ENCODE measurements at regions not wholly inside any gene's neighbourhood (a gene's known extent, or its start where the extent isn't known, plus 50 kb on each side); places are given as distances from the start of the nearest gene placed in this dataset.

- Histone ChIP-seq H3K27ac (ENCODE audit: poor library complexity, severe bottlenecking) (no peak overlapping the region), H3K4me1 (ENCODE audit: insufficient read depth, poor library complexity, severe bottlenecking) (no peaks in the 10 kb centered on the region), H3K27me3 (ENCODE audit: insufficient read depth, poor library complexity, severe bottlenecking) (no peaks in the 10 kb centered on the region), H3K4me3 (ENCODE audit: severe bottlenecking) (no peak overlapping the region), H3K36me3 (ENCODE audit: low read depth) (no peaks in the 10 kb centered on the region), H3K9me3 (ENCODE audit: severe bottlenecking) (peaks cover 3% of the 10 kb centered on the region)
- TF ChIP-seq CTCF (IDR thresholded peaks at IDR 0.05; ENCODE audit: poor library complexity, severe bottlenecking), result no peak
- no peak for ATAC-seq (ENCODE audit: low read depth)
- no peak for DNase-seq (ENCODE audit: low spot score)
Observed at GRCh38 chr15:96158938-96159337, 171.6 kb upstream of the NR2F2 start.

- H3K4me3 ChIP-seq (ENCODE audit: severe bottlenecking), result no peak overlapping the region
- no peaks in the 10 kb centered on the region for H3K4me1 ChIP-seq (ENCODE audit: insufficient read depth, poor library complexity, severe bottlenecking)
- H3K27me3 ChIP-seq (ENCODE audit: insufficient read depth, poor library complexity, severe bottlenecking), result no peaks in the 10 kb centered on the region
- H3K9me3 ChIP-seq (ENCODE audit: severe bottlenecking), result peaks cover 3% of the 10 kb centered on the region
- ATAC-seq (ENCODE audit: low read depth) (no peak), DNase-seq (ENCODE audit: low spot score) (no peak)
- no peaks in the 10 kb centered on the region for H3K36me3 ChIP-seq (ENCODE audit: low read depth)
- H3K27ac ChIP-seq (ENCODE audit: poor library complexity, severe bottlenecking), result no peak overlapping the region
- TF ChIP-seq CTCF (IDR thresholded peaks at IDR 0.05; ENCODE audit: poor library complexity, severe bottlenecking), result no peak
Observed at GRCh38 chr15:96160269-96160668, 170.2 kb upstream of the NR2F2 start.

DNA sequence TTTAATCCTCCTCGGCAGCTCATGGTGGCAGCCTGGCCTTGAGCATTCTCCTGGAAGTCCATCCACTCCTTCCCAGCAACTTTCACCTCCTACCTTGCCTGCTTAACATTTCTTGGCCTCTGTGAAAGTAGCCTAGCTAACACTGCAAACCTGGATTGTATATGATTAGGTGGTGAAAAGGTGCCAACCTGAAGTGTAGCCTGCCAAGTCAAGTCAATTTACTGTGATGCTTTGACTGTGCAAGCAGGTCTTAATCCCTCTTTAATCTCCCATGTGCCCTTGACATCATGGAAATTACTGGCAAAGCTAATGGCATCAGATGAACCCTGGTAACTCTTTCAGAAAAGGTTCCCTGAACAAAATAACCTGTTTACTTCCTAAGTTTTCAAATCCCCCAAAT lies 169.7 kb upstream of the NR2F2 start:
- ATAC-seq (ENCODE audit: low read depth) (no peak), DNase-seq (ENCODE audit: low spot score) (no peak)
- no peak for TF ChIP-seq CTCF (IDR thresholded peaks at IDR 0.05; ENCODE audit: poor library complexity, severe bottlenecking)
- Histone ChIP-seq H3K27me3 (ENCODE audit: insufficient read depth, poor library complexity, severe bottlenecking) (no peaks in the 10 kb centered on the region), H3K4me1 (ENCODE audit: insufficient read depth, poor library complexity, severe bottlenecking) (no peaks in the 10 kb centered on the region), H3K9me3 (ENCODE audit: severe bottlenecking) (peaks cover 3% of the 10 kb centered on the region), H3K36me3 (ENCODE audit: low read depth) (no peaks in the 10 kb centered on the region), H3K4me3 (ENCODE audit: severe bottlenecking) (no peak overlapping the region), H3K27ac (ENCODE audit: poor library complexity, severe bottlenecking) (no peak overlapping the region)

GRCh38 chr15:96162322-96162721 lies 168.2 kb upstream of the NR2F2 start:
- H3K27me3 ChIP-seq (ENCODE audit: insufficient read depth, poor library complexity, severe bottlenecking), result no peaks in the 10 kb centered on the region
- H3K9me3 ChIP-seq (ENCODE audit: severe bottlenecking), result peaks cover 3% of the 10 kb centered on the region
- no peaks in the 10 kb centered on the region for H3K36me3 ChIP-seq (ENCODE audit: low read depth)
- DNase-seq (ENCODE audit: low spot score) (no peak), ATAC-seq (ENCODE audit: low read depth) (no peak)
- H3K4me3 ChIP-seq (ENCODE audit: severe bottlenecking), result no peak overlapping the region
- H3K27ac ChIP-seq (ENCODE audit: poor library complexity, severe bottlenecking), result no peak overlapping the region
- TF ChIP-seq CTCF (IDR thresholded peaks at IDR 0.05; ENCODE audit: poor library complexity, severe bottlenecking), result no peak
- H3K4me1 ChIP-seq (ENCODE audit: insufficient read depth, poor library complexity, severe bottlenecking), result no peaks in the 10 kb centered on the region

DNA sequence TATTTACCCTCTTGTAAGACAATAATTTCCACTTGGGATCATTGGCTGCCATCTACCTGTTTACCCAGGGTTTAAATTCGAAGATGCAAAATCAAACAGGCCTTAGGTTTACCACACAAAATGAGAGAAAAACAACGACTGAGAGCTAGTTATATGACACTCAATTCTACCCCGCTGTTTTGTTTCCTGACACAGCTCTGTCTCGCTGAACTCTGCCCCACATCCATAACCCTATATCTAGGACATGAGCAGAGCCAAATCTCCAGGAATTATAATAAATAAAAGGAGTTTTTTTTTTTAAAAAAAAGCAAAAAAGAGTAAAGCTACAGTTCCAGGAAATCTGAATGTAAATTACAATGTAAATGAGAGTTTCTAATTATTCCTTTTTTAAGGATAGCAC lies 165.4 kb upstream of the NR2F2 start:
- Histone ChIP-seq H3K36me3 (ENCODE audit: low read depth) (no peaks in the 10 kb centered on the region), H3K4me1 (ENCODE audit: insufficient read depth, poor library complexity, severe bottlenecking) (no peaks in the 10 kb centered on the region), H3K9me3 (ENCODE audit: severe bottlenecking) (peaks cover 3% of the 10 kb centered on the region), H3K27ac (ENCODE audit: poor library complexity, severe bottlenecking) (no peak overlapping the region), H3K4me3 (ENCODE audit: severe bottlenecking) (no peak overlapping the region), H3K27me3 (ENCODE audit: insufficient read depth, poor library complexity, severe bottlenecking) (no peaks in the 10 kb centered on the region)
- TF ChIP-seq CTCF (IDR thresholded peaks at IDR 0.05; ENCODE audit: poor library complexity, severe bottlenecking), result no peak
- ATAC-seq (ENCODE audit: low read depth), result no peak
- no peak for DNase-seq (ENCODE audit: low spot score)
